ENCODE measurements at regions not wholly inside any gene's neighbourhood (a gene's known extent, or its start where the extent isn't known, plus 50 kb on each side); places are given as distances from the start of the nearest gene placed in this dataset.
"Not testable (repeated sequence)": the region's sequence is repeated elsewhere in the genome, so short reads cannot be mapped to it uniquely, and the experiment has no call there.

GRCh38 chr4:125184116-125184515 lies 130.6 kb upstream of the FAT4 start:
- DNase-seq, result no peak
- TF ChIP-seq GATA1 (IDR thresholded peaks at IDR 0.05; ENCODE audit: low read depth, low read length) (no peak), POLR2A (IDR thresholded peaks at IDR 0.05; ENCODE audit: low read length) (no peak)

- no peak for DNase-seq
- TF ChIP-seq POLR2A (IDR thresholded peaks at IDR 0.05; ENCODE audit: low read length) (no peak), GATA1 (IDR thresholded peaks at IDR 0.05; ENCODE audit: low read depth, low read length) (no peak)
These were observed 133.0 kb upstream of the FAT4 start for GRCh38 chr4:125181804-125182203.

GRCh38 chr4:125179727-125180126 lies 135.0 kb upstream of the FAT4 start:
- TF ChIP-seq POLR2A (IDR thresholded peaks at IDR 0.05; ENCODE audit: low read length) (no peak), GATA1 (IDR thresholded peaks at IDR 0.05; ENCODE audit: low read depth, low read length) (no peak)
- DNase-seq, result peak in 1 of 2 experiments; percentile 2

GRCh38 chr4:125169192-125169591 lies 145.6 kb upstream of the FAT4 start:
- no peak for DNase-seq
- TF ChIP-seq POLR2A (IDR thresholded peaks at IDR 0.05; ENCODE audit: low read length) (no peak), GATA1 (IDR thresholded peaks at IDR 0.05; ENCODE audit: low read depth, low read length) (no peak)

- no peak for TF ChIP-seq GATA1 (IDR thresholded peaks at IDR 0.05; ENCODE audit: low read depth, low read length)
- no peak for TF ChIP-seq POLR2A (IDR thresholded peaks at IDR 0.05; ENCODE audit: low read length)
- no peak for DNase-seq
These were observed 146.2 kb upstream of the FAT4 start for GRCh38 chr4:125168531-125168930.

- DNase-seq, result not testable (repeated sequence)
These were observed 148.7 kb upstream of the FAT4 start for GRCh38 chr4:125166012-125166411.

- no peak for TF ChIP-seq GATA1 (IDR thresholded peaks at IDR 0.05; ENCODE audit: low read depth, low read length)
- TF ChIP-seq POLR2A (IDR thresholded peaks at IDR 0.05; ENCODE audit: low read length), result no peak
- no peak for DNase-seq
These were observed 155.8 kb upstream of the FAT4 start for GRCh38 chr4:125159001-125159400.

- no peak for DNase-seq
- TF ChIP-seq GATA1 (IDR thresholded peaks at IDR 0.05; ENCODE audit: low read depth, low read length) (no peak), POLR2A (IDR thresholded peaks at IDR 0.05; ENCODE audit: low read length) (no peak)
These were observed 159.5 kb upstream of the FAT4 start for GRCh38 chr4:125155251-125155650.

GRCh38 chr4:125140966-125141495 lies 173.7 kb upstream of the FAT4 start:
- DNase-seq, result no peak
- TF ChIP-seq GATA1 (IDR thresholded peaks at IDR 0.05; ENCODE audit: low read depth, low read length), result no peak
- TF ChIP-seq POLR2A (IDR thresholded peaks at IDR 0.05; ENCODE audit: low read length), result no peak

- no peak for DNase-seq
- no peak for TF ChIP-seq POLR2A (IDR thresholded peaks at IDR 0.05; ENCODE audit: low read length)
- TF ChIP-seq GATA1 (IDR thresholded peaks at IDR 0.05; ENCODE audit: low read depth, low read length), result no peak
These were observed 179.1 kb upstream of the FAT4 start for GRCh38 chr4:125135652-125136051.

- TF ChIP-seq GATA1 (IDR thresholded peaks at IDR 0.05; ENCODE audit: low read depth, low read length) (no peak), POLR2A (IDR thresholded peaks at IDR 0.05; ENCODE audit: low read length) (no peak)
- DNase-seq, result no peak
These were observed 182.0 kb upstream of the FAT4 start for GRCh38 chr4:125132729-125133128.

- TF ChIP-seq GATA1 (IDR thresholded peaks at IDR 0.05; ENCODE audit: low read depth, low read length) (no peak), POLR2A (IDR thresholded peaks at IDR 0.05; ENCODE audit: low read length) (no peak)
- DNase-seq, result no peak
These were observed 182.7 kb upstream of the FAT4 start for GRCh38 chr4:125131891-125132680.

- no peak for DNase-seq
- TF ChIP-seq POLR2A (IDR thresholded peaks at IDR 0.05; ENCODE audit: low read length) (no peak), GATA1 (IDR thresholded peaks at IDR 0.05; ENCODE audit: low read depth, low read length) (no peak)
These were observed 189.5 kb upstream of the FAT4 start for GRCh38 chr4:125125276-125125675.

- no peak for DNase-seq
- TF ChIP-seq POLR2A (IDR thresholded peaks at IDR 0.05; ENCODE audit: low read length) (no peak), GATA1 (IDR thresholded peaks at IDR 0.05; ENCODE audit: low read depth, low read length) (no peak)
These were observed 191.1 kb upstream of the FAT4 start for GRCh38 chr4:125123570-125124109.

- no peak for DNase-seq
- TF ChIP-seq GATA1 (IDR thresholded peaks at IDR 0.05; ENCODE audit: low read depth, low read length) (no peak), POLR2A (IDR thresholded peaks at IDR 0.05; ENCODE audit: low read length) (no peak)
These were observed 193.2 kb upstream of the FAT4 start for GRCh38 chr4:125121581-125121980.

All from erythroblast (primary cell).